ENCODE measurements at regions not wholly inside any gene's neighbourhood (a gene's known extent, or its start where the extent isn't known, plus 50 kb on each side); places are given as distances from the start of the nearest gene placed in this dataset.

GRCh38 chr16:48435318-48435680, 50.1 kb upstream of the SIAH1 start:
- TF ChIP-seq CTCF (conservative IDR thresholded peaks at IDR 0.05), result no peak
- TF ChIP-seq ZFX (IDR thresholded peaks at IDR 0.05), result no peak
